ENCODE measurements at regions not wholly inside any gene's neighbourhood (a gene's known extent, or its start where the extent isn't known, plus 50 kb on each side); places are given as distances from the start of the nearest gene placed in this dataset.

- Histone ChIP-seq H3K9me3 (no peaks in the 10 kb centered on the region), H3K36me3 (no peaks in the 10 kb centered on the region), H3K4me1 (no peaks in the 10 kb centered on the region), H3K27ac (no peak overlapping the region), H3K27me3 (no peaks in the 10 kb centered on the region), H3K4me3 (no peak overlapping the region)
- TF ChIP-seq, protein P1, sequence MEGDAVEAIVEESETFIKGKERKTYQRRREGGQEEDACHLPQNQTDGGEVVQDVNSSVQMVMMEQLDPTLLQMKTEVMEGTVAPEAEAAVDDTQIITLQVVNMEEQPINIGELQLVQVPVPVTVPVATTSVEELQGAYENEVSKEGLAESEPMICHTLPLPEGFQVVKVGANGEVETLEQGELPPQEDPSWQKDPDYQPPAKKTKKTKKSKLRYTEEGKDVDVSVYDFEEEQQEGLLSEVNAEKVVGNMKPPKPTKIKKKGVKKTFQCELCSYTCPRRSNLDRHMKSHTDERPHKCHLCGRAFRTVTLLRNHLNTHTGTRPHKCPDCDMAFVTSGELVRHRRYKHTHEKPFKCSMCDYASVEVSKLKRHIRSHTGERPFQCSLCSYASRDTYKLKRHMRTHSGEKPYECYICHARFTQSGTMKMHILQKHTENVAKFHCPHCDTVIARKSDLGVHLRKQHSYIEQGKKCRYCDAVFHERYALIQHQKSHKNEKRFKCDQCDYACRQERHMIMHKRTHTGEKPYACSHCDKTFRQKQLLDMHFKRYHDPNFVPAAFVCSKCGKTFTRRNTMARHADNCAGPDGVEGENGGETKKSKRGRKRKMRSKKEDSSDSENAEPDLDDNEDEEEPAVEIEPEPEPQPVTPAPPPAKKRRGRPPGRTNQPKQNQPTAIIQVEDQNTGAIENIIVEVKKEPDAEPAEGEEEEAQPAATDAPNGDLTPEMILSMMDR (IDR thresholded peaks at IDR 0.05): no peak
- no peak for DNase-seq (ENCODE audit: low spot score)
Measured at GRCh38 chr11:127118811-127119210, 118.2 kb upstream of the KIRREL3 start.

DNA sequence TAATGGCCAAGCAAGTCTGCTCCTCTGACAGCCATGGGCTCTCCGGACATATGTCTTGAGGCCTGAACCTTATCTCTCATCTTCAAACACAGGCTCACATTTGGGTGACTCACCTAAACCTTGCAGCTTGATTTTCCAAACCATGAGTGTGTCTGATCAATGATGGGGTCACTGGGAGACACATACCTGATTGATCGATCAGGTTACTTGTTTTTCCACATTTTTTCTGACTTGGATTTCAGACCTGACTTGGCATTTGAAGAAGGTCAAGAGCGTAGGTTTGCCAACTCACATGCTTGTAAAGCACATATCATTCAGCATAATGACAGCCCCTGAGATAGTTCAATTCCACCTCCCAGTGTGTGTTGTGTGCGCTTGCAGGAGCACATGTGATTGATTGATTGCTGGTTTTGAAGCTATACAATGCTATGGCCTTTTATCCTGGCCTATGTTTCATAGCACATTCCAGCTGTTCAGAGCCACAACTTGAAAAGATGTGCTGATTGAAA lies 116.7 kb upstream of the KIRREL3 start:
- TF ChIP-seq, protein P1 (IDR thresholded peaks at IDR 0.05): no peak
- Histone ChIP-seq H3K4me1 (no peaks in the 10 kb centered on the region), H3K4me3 (no peak overlapping the region), H3K9me3 (no peaks in the 10 kb centered on the region), H3K27me3 (no peaks in the 10 kb centered on the region), H3K36me3 (no peaks in the 10 kb centered on the region), H3K27ac (no peak overlapping the region)
- no peak for DNase-seq (ENCODE audit: low spot score)

GRCh38 chr11:127115844-127116243 lies 115.3 kb upstream of the KIRREL3 start:
- H3K36me3 ChIP-seq: no peaks in the 10 kb centered on the region
- no peaks in the 10 kb centered on the region for H3K4me1 ChIP-seq
- DNase-seq (ENCODE audit: low spot score): no peak
- no peak overlapping the region for H3K27ac ChIP-seq
- H3K4me3 ChIP-seq: no peak overlapping the region
- H3K9me3 ChIP-seq: no peaks in the 10 kb centered on the region
- TF ChIP-seq, protein P1 (IDR thresholded peaks at IDR 0.05): no peak
- no peaks in the 10 kb centered on the region for H3K27me3 ChIP-seq

GRCh38 chr11:127114035-127114434 lies 113.5 kb upstream of the KIRREL3 start:
- Histone ChIP-seq H3K4me3 (no peak overlapping the region), H3K27me3 (no peaks in the 10 kb centered on the region), H3K4me1 (no peaks in the 10 kb centered on the region), H3K9me3 (no peaks in the 10 kb centered on the region), H3K27ac (no peak overlapping the region), H3K36me3 (no peaks in the 10 kb centered on the region)
- DNase-seq (ENCODE audit: low spot score): no peak
- TF ChIP-seq, protein P1 (IDR thresholded peaks at IDR 0.05): no peak

DNA sequence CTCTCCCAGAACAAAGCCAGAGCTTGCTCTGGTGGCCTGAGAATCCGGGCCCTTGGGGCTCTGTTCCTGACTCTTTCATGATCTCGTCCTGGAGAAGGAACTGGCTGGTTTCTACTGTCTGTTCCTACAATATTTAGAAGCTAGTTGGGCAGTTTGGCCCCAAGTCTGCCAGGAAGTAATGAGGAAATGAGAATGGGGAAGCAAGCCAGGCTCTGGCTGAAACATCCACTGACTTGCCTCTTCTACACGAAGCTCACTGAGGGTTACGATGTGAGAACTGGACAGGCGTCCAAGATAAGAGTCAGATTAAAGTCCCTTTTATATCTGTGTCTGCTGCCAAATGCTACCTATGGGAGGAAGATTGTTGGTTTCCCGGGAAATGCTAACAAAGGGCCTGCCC lies 110.0 kb upstream of the KIRREL3 start:
- H3K27ac ChIP-seq: no peak overlapping the region
- TF ChIP-seq, protein P1 (IDR thresholded peaks at IDR 0.05): no peak
- DNase-seq (ENCODE audit: low spot score): no peak

GRCh38 chr11:127109796-127110480 lies 109.4 kb upstream of the KIRREL3 start:
- Histone ChIP-seq H3K9me3 (no peaks in the 10 kb centered on the region), H3K36me3 (no peaks in the 10 kb centered on the region), H3K4me1 (no peaks in the 10 kb centered on the region), H3K4me3 (no peak overlapping the region), H3K27me3 (no peaks in the 10 kb centered on the region), H3K27ac (no peak overlapping the region)
- DNase-seq (ENCODE audit: low spot score): no peak
- TF ChIP-seq, protein P1 (IDR thresholded peaks at IDR 0.05): no peak

More for the DNA sequence above, 110.0 kb upstream of the KIRREL3 start:
- no peaks in the 10 kb centered on the region for H3K4me1 ChIP-seq
- H3K4me3 ChIP-seq: no peak overlapping the region
- no peaks in the 10 kb centered on the region for H3K9me3 ChIP-seq
- no peaks in the 10 kb centered on the region for H3K27me3 ChIP-seq
- no peaks in the 10 kb centered on the region for H3K36me3 ChIP-seq

Measured in right atrium auricular region (tissue), 2 donors.